C4-2B (cell line): ENCODE measurements at regions not wholly inside any gene's neighbourhood (a gene's known extent, or its start where the extent isn't known, plus 50 kb on each side); places are given as distances from the start of the nearest gene placed in this dataset.

Experiments
- ZFX ChIP-seq: fragments of 450-650 bp; IDR thresholded peaks from 2 replicates; pipeline ENCODE4 v1.6.1; 2017
- TF ChIP-seq, protein P1 (sequence below): fragments of 450-650 bp; conservative IDR thresholded peaks from 2 replicates; pipeline ENCODE4 v1.5.1; 2017; ENCODE audit warnings: mild to moderate bottlenecking

DNA sequence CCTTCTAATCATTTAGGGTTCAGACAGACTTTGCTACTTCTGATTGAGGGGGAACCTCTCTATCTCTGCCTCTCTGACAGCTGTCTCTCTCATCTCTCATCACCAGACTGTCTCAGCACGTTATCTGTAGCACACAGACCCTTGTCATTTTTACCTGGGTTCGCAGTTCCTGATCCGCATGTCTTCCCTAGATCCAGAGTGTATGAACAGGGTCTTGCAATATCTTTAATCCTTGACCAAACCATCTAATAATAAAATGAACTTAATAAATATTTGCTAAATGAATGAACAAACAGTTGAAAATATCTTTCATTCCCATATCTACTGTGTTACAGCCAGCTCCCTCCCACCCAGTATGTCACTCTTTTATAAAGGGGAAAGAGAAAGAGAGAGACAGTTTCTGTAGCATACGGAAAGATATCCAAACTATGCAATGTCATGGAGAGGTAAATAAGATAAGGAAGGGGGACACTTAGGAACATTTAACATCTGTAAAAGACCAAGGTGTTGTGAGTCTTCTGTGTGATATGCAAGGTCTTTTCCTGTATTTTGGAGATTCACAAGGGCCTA, 507.6 kb downstream of the SUCLG1 start:
- TF ChIP-seq, protein P1, sequence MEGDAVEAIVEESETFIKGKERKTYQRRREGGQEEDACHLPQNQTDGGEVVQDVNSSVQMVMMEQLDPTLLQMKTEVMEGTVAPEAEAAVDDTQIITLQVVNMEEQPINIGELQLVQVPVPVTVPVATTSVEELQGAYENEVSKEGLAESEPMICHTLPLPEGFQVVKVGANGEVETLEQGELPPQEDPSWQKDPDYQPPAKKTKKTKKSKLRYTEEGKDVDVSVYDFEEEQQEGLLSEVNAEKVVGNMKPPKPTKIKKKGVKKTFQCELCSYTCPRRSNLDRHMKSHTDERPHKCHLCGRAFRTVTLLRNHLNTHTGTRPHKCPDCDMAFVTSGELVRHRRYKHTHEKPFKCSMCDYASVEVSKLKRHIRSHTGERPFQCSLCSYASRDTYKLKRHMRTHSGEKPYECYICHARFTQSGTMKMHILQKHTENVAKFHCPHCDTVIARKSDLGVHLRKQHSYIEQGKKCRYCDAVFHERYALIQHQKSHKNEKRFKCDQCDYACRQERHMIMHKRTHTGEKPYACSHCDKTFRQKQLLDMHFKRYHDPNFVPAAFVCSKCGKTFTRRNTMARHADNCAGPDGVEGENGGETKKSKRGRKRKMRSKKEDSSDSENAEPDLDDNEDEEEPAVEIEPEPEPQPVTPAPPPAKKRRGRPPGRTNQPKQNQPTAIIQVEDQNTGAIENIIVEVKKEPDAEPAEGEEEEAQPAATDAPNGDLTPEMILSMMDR, result no peak
- no peak for TF ChIP-seq ZFX
